Activated CD4-positive, CD25-positive, alpha-beta regulatory T cell treated with anti-CD3 and anti-CD28 coated beads, Interleukin-2, amount 50 U/mL, for 16 hours (primary cell): ENCODE measurements at regions not wholly inside any gene's neighbourhood (a gene's known extent, or its start where the extent isn't known, plus 50 kb on each side); places are given as distances from the start of the nearest gene placed in this dataset.
"Not testable (repeated sequence)": the region's sequence is repeated elsewhere in the genome, so short reads cannot be mapped to it uniquely, and the experiment has no call there.

ENCODE experiments used
- DNase-seq: peaks from one replicate; pipeline ENCODE4 v3.0.0-alpha.2; 2020; ENCODE audit warnings: low read depth, low spot score

DNA sequence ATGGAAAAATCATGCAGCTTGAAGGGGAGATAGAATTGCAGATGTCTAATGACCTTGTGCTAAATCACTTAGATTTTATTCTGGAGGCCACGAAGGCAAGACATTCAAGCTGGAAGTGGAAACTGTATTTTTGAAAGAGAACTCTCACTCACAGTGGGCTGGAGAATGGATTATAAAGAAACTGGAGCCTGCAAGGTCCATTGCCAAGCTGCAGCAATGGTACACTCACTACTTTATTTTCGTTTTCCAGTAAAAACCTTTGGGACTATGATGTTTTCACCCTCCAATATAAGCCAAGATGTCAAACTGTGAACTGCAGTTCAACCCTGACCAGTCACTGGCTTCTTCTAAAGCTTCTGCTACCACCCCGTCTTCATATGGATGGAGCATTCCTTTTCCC is 62.0 kb downstream of the SKIDA1 start:
- DNase-seq: no peak

DNA sequence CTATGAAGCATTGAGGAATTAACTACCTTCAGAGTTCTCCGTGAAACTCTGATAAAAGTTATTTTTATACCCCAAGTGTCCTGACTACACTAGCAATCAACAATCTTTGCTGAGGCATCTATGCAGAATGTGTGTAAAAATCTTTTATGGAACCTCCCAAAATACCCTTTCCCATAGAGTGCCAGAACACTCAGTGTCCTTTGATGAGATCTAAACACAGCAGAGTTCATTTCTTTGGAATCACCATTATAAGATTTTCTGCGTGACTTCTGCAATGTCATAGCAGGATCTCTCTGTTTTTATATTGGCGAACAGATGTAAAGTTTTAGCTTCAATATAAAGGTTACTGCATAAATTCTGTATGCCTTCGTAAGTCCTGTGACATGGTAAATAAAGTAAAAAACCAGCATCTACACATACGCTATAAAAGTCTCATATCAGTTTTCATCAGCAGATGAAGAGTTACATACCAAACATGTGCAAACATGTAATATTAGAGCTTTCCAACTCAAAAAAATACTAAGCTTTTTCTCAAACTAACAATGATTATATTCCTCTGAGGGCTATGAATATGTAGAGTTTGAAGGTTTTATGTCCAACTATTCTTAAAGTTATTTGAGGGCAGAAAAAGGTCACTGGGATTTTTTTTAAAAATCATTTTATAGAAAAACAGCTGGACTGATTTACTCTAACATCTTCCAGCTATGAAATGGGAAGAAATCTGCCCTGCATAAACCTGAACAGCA is 67.2 kb downstream of the SKIDA1 start:
- no peak for DNase-seq

DNA sequence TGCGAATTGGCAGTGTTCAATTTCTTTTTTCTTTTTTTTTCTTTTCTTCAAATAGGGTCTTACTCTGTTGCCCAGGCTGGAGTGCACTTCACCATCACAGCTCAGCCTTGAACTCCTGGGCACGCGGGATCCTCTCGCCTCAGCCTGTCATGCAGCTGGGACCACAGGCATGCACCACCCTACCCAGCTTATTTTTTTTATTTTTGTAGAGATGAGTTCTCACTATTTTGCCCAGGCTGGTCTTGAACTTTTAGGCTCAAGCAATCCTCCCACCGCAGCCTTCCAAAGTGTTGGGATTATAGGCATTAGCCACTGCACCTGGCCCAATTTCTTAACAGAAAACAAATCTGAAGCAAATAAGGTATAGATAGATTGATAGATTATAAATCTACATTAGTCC is 69.3 kb downstream of the SKIDA1 start:
- DNase-seq: no peak

DNA sequence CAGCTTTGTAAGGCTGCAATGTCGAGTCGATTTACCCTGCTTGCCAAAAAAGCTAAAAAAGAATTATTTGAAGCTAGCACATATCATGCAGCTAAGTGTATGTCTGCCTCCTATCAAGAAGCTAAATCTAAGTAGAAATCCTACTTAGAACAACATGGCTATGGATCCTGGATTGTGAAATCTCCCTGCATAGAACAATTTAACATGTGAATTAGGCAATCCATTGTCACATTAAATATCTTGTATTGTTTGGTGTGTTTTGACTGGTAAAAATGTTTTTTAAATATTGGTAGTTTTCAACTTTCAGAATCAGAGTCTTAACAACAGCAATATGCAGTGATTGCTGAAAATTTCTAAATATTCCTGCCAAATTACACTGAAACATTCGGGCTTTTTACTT is 73.3 kb downstream of the SKIDA1 start:
- no peak for DNase-seq

DNA sequence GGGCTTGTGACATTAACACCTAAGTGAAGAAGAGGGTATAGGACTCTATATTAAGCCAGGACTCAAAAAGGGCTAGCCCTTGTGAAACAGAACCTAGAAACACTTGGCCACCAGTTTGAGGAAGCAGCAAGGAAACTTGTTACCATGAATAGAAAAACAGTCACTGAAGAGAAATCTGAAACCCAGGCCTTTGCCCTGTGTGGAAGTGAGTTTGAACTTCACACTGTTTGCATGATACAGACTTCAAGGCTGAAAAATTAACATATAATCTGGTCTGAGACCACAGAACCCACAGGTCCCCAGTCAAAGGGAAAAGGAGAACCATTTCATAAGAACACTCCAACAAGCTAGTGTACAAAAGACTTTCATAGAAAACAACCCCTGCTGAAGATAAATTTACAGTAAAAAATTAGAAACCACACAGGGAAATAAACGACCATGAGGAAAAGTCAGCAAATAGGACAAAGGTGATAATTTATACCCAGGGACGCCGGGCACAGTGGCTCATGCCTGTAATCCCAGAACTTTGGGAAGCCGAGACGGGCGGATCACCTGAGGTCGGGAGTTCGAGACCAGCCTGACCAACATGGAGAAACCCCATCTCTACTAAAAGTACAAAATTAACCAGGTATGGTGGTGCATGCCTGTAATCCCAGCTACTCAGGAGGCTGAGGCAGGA is 76.1 kb downstream of the SKIDA1 start:
- no peak for DNase-seq

DNA sequence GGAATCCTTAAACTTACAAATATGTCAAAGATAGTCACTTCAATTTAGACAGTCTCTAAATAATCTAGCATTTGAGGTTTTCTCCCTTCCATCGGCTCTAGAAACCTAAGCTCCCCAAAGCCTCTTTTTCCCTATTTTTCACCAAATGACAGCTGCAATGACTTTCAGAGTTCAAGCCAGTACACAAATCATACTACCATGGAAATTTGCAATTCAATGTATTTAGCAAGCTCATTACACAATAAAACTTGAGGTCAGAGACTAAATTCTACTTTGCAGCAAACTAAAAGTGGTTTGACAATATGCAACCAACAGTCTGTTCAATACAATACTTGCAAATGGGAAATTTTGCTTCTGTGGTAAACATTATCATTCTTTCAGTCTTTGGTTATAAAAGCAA is 80.3 kb downstream of the SKIDA1 start:
- no peak for DNase-seq

DNA sequence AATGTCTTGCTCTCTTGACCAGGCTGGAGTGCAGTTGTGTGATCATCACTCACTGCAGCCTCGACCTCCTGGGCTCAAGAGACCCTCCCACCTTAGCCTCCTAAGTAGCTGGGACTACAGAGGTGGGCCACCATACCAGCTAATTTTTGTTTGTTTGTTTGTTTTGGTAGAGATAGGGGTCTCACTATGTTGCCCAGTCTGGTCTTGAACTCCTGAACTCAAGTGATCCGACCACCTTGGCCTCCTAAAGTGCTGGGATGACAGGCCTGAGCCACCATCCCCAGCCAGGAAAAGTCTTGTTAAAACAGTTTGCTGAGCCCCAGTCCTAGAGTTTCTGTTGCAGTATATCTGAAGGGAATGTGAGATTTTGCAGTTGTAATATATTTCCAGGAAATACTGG is 83.9 kb downstream of the SKIDA1 start:
- no peak for DNase-seq

DNA sequence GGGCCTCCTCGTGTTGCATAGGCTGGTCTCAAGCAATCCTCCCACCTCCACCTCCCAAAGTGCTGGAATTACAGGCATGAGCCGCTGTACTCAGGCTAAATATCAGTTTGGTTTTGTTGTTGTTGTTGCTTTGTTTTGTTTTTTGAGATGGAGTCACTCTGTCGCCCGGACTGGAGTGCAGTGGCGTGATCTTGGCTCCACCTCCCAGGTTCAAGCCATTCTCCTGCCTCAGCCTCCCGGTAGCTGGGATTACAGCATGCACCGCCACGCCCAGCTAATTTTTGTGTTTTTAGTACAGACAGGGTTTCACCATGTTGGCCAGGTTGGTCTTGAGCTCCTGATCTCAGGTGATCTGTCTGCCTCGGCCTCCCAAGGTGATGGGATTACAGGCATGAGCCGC is 86.6 kb downstream of the SKIDA1 start:
- not testable (repeated sequence) for DNase-seq

DNA sequence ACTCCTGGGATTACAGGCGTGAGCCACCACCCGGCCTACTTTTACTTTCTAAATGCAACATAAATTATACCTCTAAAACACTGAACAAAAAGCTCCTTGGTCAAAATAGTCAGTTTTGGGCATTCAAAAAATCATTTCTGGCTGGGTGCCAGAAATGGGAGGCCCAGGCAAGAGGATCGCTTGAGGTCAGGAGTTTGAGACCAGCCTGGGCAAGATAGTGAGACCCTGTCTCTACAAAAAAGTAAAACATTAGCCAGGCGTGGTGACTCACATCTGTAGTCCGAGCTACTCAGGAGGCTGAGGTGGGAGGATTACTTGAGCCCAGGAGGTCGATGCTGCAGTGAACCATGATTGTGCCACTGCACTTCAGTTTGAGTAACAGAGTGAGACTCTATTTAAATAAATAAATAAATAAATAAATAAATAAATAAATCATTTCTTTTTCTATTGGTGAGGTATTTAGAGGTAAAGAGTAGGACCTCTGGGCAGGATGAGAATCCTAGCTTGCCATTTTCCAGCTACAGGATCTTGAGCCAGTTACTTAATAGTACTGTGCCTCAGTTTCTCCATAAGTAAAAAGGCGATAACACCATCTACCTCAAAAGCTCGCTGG is 87.6 kb downstream of the SKIDA1 start:
- no peak for DNase-seq

DNA sequence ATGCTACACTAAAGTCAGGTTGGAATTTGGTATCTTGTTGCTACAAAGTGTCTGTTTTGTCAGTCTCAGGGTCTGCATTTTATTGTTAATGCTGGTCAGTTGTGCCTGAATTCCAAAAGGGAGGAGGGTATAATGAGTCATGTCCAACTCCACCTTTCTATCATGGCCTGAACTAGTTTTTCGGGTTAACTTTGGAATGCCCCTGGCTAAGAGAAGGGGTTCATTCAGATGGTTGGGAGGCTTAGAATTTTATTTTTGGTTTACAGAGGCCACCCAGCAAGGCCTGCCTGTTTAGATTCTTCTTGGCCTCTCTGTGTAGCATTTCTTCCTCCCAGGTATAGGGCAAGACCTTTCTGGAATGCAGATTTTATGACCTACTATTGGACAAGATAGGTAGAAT is 93.2 kb downstream of the SKIDA1 start:
- no peak for DNase-seq

DNA sequence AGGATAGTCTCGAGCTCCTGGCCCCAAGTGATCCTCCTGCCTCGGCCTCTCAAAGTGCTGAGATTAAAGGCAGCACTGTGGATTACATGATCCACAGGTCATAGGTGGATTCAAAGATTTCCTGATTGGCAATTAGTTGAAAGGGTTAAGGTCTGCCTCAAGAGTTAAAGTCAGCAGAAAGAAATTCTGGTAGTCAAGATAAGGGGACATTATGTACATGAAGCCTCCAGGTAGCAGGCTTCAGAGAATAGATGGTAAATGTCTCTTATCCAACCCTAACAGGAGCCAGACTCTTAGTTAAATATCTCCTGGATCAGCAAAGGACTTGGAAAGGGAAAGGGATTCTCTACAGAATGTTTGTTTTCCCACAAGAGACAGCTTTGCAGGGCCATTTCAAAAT is 93.7 kb downstream of the SKIDA1 start:
- no peak for DNase-seq

DNA sequence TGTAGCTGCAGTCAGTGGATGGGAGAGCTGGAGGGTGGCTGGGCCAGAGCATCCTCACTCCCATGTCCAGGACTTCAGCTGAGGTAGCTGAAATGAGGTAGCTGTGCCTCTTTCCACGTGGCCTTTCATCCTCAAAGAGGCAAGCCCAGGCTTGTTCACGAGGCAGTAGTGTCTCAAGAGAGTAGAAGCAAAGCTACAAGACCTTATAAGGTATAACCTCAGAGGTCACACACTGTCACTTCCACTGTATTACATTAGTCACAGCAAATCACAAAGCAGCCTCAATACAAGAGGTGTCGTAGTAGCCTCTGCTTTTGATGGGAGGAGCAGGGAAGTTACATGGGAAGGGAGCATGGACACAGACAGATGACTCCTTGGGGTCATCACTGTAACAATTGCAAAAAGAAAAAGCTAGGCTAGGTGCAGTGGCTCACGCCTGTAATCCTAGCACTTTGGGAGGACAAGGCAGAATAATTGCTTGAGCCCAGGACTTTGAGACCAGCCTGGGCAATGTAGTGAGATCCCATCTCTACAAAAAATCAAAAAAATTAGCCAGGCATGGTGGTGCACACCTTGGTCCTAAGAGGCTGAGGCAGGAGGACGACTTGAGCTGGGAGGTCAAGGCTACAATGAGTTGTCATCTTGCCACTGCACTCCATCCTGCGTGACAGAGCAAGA is 97.5 kb downstream of the SKIDA1 start:
- no peak for DNase-seq

DNA sequence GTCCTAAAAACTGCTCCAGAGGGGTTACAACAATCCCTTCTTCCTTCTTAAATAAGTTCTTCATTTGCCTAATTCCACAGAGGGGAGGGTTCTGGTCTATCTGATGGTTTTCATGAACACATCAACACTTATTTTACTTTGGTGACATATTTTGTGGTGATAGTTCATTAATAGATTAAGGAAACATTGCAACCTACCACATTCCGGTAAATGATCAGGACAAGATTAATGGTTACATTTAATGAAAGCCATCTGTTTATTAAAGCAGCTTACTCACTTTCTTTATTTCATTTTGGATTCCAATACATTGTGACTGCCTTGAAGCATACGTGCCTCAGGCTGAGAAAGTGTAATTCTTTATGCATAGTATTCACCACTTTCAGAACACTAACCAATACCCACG is 101.0 kb downstream of the SKIDA1 start:
- no peak for DNase-seq

DNA sequence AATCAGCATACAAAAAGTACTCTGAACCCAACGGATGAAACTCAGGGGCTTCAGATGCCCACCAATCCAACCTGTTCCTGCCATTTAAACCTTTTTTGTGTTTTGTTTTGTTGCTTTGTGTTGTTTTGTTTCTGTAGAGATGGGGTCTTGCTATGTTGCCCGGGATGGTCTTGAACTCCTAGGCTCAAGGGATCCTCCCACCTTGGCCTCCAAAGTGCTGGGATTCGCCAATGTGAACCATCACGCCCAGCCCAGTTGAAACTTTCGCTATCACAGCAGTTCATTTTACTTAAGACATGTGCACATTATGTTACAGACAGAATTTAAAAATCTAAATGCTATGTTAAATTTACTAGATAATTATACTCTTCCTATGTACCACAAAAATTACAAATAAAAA is 101.6 kb downstream of the SKIDA1 start:
- DNase-seq: no peak

DNA sequence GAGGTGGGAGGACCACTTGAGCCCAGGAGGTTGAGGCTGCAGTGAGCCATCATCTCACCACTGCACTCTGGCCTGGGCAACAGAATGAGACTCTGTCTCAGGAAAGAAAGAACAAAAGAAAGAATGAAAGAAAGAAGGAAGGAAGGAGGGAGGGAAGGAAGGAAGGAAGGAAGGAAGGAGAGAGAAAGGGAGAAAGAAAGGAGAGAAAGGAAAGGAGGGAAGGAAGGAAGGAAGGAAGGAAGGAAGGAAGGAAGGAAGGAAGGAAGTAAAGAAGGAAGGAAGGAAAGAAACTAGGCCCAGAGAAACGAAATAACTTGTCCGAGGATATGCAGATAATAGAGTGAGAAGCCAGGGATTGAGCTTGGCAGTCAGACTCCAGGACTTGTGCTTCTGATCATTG is 102.1 kb downstream of the SKIDA1 start:
- DNase-seq: no peak

DNA sequence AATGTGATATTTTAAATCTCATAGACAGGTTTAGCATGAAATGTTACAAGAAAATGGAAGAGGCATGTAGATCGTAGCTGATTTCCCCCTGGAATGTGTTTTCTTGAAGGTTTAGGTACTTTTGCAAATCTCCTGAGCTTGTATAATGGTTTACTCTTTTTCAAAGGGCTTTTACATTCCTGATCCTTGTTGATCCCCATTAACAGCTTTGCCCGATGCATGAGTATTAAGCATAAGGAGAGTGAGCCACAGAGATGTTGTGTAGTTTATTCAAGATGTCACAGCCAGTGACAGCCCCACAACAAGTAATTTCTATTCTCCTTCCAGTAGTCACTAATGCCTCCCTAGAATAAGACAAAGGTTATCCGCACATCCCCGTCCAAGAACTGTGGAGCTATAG is 103.7 kb downstream of the SKIDA1 start:
- no peak for DNase-seq

DNA sequence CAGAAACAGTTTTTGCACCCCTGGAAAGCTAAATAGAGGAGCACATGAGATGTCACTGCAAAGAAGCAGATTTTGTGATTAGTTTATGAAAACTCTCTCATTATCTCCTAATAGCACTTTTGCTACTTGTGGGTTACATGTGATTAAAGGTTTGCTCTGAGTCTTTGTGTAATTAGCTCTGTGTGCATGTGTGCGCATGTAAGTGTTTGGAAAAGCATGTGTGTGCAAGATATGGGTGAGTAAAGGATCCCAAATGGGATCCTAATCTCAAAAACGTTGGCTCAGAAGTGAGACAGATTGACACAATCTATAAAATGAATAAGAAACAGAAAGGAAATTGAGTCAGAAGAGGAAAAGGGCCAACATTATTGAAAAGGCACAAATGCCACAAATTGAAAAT is 104.5 kb downstream of the SKIDA1 start:
- no peak for DNase-seq

DNA sequence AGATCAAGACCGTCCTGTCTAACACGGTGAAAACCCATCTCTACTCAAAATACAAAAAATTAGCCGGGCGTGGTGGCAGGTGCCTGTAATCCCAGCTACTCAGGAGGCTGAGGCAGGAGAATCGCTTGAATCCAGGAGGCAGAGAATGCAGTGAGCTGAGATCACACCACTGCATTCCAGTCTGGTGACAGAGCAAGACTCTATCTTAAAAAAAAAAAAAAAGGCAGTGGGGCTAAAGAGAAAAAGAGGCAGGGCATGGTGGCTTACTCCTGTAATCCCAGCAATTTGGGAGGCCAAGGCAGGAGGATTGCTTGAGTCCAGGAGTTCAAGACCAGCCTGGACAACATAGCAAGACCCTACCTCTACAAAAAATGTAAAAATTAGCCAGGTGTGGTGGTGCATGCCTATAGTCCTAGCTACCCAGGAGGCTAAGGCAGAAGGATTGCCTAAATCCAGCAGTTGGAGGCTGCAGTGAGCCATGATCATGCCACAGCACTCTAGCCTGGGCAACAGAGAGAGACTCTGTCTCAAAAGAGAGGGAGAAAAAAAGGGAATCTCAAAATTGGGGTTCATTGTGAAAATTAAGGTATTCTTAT is 106.4 kb downstream of the SKIDA1 start:
- DNase-seq: not testable (repeated sequence)

DNA sequence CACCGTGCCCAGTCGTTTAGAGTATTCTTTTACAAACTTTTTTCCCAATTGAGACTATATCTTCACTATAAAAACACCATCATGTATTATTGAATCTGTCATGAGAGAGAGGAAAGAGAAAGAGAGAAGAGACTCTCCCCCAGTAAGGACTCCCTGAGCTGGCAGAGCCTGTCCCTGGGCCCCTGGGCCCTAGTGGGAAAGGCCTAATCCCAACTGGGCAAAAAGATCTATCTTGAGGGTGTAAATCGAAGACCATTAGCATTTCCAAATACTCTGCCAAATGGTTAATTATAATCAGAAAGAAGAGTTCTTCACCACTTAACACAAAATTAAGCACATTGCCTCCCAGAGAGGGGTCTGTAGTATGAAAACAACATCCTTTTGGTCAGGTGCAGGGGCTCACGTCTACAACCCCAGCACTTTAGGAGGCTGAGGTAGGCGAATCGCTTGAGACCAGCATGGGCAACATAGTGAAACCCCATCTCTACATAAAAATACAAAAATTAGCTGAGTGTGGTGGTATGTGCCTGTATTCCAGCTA is 108.2 kb downstream of the SKIDA1 start:
- no peak for DNase-seq

DNA sequence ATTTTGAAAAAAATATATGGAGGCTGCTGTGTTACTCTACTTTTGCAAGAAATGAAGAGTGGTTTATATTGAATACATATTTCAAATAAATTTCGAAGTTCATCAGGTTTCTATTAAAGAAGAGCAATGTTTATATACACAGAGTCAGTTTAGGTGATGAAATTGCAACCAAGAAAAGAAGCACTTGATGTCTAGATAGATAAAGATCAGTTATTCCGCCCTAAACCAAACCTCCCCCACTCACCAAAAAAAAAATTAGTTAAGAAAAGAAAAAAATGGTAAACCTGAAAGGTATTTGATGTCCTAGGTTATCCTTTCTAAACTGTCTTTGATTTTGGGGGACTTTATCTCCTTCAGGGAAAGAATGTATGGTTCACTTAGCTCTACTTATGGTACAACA is 111.8 kb downstream of the SKIDA1 start:
- no peak for DNase-seq

DNA sequence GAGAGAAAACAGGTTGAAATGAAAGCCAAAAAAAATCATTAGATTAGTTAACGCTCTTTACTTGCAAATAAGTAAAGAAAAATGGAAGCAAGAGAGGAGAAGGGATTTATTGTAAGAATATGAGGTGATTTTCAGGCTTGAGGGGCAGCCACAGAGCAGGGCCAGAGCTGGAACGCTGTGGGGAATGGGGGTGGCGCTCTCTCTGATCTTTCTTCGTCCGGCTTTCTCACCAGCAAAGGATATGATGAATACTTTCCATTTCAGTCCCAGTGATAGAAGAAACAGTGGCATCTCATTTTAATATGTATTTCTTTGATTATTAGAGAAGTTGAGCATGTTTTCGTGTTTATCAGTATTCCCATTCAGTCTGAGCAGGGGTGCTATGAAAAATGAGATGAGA is 112.2 kb downstream of the SKIDA1 start:
- no peak for DNase-seq
